HG03520 (cell line): ENCODE measurements at regions not wholly inside any gene's neighbourhood (a gene's known extent, or its start where the extent isn't known, plus 50 kb on each side); places are given as distances from the start of the nearest gene placed in this dataset.
"Not testable (repeated sequence)": the region's sequence is repeated elsewhere in the genome, so short reads cannot be mapped to it uniquely, and the experiment has no call there.

Source experiments
- ATAC-seq: cut with Tn5 transposase; IDR thresholded peaks from one replicate; pipeline ENCODE4 v1.9.1; 2021; ENCODE audit warnings: mild to moderate bottlenecking, moderate library complexity; ENCODE audit not compliant: unreplicated experiment

DNA sequence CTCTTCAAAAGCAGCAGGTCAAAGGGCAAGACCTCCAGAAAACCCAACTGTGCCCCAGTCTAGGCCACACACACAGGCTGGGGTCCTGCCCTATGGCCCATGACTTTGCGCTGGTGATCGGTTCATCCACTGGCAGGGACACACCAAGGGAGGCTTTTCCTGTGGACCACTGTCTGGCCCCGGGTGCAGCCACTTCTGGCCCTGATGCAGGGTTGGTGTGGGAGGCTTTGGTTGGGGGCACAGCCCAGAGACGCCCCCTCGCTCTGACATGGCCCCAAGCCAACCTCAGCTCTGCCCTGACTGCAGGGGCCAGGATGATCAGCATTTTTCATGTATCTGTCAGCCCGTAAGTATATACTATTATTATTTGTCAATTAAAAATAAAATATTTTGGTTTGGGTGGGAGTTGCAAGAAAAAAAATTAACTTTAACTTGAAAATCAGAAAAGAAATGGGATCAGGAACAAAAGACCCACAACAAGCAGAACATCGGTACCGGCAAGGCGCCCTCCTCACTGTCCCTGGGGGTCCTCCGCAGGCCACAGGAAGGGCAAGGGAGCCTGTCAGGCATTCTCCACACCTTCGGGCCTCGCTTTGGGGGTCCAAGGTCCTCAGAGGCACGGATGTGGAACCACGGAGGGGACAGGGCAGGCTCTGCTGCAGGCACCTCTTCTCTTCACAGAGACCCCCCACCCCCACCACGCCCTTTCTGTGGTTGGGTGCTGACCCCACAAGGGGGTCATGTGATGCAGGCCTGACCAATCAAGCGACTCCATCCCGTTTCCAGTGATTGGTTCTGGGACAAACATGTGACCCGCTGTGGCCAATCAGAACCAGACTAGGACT lies 181.5 kb upstream of the SFSWAP start:
- ATAC-seq, result no peak

DNA sequence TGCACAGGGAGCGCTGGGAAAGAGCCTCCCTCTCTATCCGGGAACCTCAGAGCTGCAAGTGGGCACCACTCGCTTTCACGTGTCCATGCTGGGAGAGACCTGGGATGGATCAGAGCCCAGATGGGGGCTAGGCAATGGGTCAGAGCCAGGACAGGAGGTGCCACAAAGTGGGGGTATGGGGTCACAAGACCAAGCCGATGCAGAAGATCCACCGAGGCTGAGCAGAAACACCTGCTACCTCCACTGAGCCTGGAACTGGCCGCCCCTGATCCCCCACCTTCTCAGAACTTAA lies 180.9 kb upstream of the SFSWAP start:
- ATAC-seq, result no peak

DNA sequence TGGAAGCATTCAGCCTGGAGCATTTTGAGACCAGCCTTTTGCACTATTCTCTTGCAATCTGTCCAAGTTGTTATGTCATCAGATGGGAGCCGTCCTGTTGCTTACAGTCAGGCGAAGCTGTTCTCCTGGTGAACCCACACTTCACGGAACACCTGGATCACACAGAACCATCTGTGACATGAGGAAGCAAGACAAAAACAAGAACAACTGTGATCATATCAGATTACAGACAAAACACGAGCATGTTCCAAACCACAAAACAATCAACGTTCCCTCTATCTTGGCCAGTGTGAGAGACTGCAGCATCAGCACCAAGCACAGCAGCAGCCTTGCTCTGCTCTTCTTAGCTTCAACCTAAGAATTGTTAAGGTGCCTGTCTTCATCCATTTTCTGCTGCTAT lies 180.5 kb upstream of the SFSWAP start:
- ATAC-seq, result no peak

DNA sequence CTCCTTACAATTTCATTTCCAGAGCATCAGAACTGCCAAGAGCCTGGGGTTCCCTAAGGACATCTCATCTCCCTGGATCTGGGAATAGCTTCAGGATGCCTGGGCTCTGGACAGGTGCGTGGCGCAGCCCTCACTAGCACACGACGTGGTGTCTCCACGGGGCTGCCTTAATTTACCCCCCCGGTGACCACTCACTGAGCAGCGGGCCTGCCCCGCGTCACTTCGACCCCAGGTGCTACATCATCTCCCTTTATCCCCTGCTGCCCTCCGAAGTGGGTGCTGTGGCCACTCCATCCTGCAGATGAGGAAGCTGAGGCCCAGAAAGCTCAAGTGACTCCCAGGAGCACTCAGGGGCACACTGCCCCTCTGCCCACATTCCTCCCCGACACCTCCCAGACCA lies 177.8 kb upstream of the SFSWAP start:
- ATAC-seq, result no peak

DNA sequence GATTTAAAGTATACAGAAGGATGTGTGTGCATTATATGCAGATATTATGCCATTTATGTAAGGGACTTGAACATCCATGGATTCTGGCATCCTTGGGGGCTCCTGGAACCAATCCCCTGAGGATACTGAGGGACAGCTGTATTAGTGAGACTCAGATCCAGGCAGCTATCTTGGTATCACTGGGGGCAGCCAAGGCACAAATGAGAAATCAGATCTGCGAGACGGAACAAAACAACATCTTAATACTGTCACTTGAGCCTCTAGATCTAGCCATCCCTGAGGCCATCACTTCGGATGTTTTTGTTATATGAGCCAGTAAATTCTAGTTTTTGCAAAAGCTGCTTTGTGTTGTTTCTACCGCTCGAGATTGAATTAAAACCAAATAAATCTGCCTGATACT lies 175.1 kb upstream of the SFSWAP start:
- ATAC-seq, result no peak

DNA sequence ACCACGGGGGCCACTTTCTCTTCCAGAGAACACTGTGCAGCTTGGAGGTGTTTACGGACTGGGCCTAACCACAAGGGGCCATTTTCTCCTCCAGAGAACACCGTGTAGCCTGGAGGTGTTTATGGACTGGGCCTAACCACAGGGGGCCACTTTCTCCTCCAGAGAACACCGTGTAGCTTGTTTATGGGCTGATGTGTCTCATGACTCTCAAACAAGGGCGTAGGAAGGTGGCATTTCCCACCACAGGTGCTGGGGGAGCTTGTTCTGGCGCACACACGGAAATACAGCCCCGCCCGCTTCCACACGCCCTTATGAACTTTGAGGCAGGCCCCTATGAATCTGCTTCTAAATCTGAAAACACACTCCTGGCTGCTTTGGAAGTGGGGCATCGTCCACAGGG lies 174.6 kb upstream of the SFSWAP start:
- ATAC-seq, result no peak

DNA sequence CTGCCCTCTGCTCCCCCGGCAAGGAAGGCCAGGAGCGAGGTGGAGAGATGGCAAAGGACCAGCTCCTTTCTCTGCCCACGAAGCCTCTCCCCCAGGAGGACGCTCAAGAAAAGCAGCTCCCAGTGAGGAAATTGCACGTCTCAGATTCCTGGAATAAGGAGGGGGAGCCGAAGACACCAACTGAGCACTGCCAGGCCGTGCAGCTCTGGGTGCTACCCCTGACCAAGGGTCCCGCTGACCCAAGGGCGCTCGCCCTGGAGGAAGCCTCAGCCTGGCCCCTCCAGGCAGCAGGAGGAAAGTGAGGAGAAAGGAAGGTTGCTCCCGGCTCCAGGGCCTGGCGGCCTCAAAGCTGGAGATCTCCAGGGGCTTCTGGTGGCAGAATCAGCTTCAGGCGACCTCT lies 174.1 kb upstream of the SFSWAP start:
- no peak for ATAC-seq

DNA sequence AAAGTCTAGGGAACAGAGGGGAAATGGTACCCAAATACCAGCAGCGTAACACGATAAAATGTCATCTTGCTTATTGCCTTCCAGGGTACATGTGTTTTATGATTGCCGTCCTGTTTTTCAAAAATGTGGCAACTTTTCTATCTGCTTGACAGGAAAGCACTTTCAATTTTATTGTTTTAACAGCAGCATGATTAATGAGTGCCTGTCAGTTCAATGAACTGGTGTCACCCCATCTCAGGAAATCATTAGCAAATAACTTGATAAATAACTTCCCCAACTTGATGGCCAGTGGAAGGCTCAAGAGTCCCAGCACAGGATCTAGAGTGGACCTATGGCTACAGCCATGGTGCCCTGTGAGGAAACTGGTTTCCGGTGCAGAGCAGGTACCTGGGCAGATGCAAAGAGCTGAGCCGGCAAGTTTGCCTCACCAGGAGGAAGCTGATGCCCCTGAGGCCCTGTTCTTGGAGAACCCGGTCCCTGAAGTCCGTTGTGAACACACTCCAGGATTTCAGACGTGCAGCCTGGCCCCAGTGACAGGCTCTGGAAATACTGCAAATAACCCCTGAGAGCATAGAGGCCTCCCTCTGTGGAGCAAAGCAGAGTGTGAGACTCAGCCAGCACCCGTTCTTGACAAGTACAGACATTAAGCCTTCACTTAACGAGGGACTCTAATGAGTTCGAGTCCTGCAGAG lies 173.5 kb upstream of the SFSWAP start:
- ATAC-seq, result no peak

DNA sequence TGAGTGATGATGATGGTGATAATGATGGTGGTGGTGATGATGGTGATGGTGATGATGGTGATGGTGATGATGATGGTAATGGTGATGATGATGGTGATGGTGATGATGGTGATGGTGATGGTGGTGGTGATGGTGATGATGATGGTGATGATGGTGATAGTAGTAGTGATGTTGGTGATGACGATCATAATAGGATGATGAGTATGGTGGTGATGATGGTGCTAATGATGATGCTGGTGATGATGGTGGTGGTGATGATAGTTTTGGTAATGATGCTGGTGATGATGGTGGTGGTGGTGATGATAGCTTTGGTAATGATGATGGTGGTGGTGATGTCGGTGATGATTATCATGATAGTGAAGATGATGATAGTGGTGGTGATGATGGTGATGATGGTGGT lies 171.5 kb upstream of the SFSWAP start:
- ATAC-seq, result no peak

DNA sequence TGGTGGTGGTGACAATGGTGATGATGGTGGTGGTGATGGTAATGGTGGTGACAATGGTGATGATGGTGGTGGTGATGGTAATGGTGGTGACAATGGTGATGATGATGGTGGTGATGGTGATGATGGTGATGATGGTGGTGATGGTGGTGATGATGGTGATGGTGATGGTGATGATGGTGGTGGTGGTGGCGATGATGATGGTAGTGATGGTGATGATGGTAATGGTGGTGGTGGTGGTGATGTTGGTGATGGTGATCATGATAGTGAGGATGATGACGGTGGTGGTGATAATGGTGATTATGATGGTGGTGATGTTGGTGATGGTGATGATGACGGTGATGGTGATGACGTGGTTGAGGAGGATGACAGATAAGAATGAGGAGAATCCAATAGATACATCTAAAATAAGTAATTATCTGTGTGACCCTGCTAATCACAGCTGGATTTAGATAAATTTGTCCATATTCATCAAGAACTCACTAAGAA lies 170.7 kb upstream of the SFSWAP start:
- no peak for ATAC-seq

DNA sequence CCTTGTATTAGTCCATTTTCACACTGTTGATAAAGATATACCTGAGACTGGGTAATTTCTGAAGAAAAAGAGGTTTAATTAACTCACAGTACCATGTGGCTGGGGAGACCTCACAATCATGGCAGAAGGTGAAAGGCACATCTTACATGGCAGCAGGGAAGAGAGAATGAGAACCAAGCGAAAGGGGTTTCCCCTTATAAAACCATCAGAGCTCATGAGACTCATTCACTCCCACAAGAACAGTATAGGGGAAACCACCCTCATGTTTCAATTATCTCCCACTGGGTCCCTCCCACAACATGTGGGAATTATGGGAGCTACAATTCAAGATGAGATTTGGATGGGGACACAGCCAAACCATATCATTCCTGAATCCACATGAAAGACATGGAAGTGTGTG lies 169.4 kb upstream of the SFSWAP start:
- ATAC-seq, result not testable (repeated sequence)

DNA sequence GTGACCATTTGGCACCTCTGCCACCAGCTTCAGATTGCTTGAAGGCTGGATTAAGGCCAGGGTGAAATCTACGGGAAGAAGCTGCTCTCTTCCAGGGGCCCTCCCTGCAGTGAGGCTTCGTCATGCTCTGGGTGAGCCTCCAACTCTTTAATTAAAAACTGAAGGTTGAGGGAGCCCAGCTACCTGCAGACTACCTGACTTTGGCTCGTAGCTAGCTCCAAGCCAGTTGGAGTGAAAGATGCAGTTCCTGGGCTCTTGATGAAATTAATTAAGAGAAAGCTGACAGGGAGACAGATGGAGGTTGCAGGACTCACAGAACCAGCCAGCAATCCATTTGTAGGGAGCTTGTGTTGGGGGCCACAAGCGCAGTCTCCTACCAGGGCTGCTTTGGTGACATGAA lies 168.5 kb upstream of the SFSWAP start:
- no peak for ATAC-seq

DNA sequence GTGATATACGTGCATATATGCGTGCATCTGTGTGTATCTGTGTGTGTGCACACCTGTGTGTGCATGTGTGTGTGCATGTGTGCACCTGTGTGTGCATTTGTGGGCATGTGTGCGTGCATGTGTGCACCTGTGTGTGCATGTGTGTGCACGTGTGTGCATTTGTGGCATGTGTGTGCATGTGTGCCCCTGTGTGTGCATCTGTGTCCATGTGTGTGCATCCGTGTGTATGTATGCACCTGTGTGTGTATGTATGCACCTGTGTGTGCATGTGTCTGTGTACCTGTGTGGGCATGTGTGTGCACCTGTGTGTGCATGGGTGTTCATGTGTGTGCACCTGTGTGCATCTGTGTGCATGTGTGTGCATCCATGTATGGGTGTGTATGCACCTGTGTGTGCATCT lies 167.8 kb upstream of the SFSWAP start:
- no peak for ATAC-seq

DNA sequence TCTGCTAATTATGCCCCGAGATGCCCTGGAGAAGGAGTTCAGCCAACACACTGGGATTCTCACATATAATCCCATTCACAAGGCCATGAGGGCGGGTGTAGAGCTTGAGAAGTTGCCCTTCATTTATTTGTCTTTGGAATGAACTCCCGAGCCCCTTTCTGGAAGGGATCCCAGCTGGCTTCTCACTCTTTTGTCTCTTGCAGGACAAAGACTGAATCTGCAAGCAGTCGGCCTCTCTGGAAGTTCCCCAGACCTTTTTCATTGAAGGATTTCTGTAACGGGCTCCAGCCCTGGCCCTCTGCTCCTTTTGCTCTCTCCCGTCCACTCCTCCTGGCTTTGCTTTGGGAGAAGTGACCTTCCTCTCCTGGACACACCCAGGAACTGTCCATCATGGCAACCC lies 163.3 kb upstream of the SFSWAP start:
- no peak for ATAC-seq

DNA sequence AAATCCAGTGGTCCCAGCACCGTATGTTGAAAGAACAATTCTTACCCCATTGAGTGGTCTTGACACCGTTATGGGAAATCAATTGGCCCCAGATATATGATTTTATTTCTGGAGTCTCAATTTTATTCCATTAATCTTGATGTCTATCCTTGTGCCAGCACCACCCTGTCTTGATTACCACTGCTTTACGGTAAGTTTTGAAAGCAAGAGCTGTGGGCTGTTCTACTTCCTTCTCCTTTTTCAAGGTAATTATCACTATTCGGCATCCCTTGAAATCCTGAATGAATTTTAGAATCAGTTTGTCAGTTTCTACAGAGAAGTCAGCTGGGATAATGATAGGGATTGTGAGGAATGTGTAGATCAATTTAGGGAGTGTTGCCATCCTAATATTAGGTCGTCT lies 160.8 kb upstream of the SFSWAP start:
- ATAC-seq, result no peak

DNA sequence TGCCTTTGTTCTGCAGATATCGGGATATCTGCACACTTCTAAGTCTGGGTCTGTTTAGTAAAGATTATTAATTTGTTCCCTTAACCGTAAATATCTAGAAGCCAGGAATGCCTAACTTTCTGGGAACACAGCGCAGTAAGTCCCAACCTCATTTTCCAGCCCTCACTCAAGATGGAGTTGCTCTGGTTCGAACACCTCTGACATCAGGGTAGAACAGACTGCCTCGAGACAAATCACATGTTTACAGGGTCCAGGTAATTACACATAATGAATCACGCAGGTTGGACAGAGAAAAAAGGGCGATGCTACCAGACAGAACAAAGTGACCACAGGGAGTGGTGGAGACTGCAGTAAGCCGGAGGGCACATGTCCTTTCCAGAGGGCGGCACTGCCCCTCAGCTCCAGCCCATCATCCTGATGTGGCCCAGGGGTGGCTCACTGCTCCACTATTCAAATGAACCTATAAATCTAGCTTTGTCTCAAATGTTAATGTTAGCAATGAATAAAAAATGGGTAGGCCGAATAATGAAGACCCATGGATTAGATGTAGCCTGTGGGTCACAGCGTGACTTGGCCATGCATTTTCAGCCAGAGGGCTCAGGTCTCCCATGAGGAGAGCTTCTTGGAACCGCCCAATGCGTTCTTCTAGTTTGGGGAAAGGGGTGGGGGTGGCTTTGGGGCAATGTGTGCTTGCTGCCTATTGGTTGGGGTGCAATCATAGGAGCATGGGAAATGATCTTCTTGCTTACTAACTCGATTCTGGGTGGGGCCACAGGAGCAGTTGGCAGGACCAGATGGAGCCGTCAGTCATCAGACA lies 159.0 kb upstream of the SFSWAP start:
- ATAC-seq, result no peak

DNA sequence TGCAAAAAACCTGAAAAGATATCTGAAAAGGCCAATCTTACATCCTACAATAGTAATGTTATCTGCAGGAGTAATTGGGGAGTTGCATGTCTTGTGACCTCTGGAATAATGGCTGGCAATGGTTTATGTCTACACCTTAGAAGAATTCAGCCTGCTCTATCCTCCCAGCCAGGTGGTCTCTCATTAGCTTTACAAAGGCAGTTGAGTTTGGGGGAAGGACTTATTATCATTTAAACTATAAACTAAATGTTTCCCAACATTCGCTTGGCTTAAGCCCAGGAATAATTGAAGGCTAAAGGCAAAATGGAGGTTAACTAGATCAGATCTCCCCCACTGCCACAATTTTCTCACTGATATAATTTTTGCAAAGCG lies 158.4 kb upstream of the SFSWAP start:
- no peak for ATAC-seq

DNA sequence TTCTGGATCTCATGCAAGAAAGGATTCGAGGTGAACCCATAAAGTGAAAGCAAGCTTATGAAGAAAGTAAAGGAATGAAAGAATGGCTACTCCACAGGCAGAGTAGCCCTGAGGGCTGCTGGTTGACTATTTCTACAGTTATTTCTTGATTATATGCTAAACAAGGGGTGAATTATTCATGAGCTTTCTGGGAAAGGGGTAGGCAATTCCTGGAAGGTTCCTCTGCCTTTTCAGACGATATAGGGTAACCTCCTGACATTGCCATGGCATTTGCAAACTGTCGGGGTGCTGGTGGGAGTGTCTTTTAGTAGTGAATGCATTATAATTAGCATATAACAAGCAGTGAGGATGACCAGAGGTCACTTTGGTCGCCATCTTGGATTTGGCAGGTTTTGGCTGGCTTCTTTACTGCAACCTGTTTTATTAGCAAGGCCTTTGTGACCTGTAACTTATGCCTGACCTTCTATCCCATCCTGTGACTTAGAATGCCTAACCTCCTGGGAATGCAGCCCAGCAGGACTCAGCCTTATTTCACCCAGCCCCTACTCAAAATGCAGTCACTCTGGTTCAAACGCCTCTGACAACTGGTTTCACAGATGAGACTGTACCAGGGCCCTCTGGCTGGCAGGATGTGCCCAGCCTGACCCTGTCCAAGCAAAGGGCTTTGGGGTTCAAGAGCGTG lies 157.7 kb upstream of the SFSWAP start:
- no peak for ATAC-seq

DNA sequence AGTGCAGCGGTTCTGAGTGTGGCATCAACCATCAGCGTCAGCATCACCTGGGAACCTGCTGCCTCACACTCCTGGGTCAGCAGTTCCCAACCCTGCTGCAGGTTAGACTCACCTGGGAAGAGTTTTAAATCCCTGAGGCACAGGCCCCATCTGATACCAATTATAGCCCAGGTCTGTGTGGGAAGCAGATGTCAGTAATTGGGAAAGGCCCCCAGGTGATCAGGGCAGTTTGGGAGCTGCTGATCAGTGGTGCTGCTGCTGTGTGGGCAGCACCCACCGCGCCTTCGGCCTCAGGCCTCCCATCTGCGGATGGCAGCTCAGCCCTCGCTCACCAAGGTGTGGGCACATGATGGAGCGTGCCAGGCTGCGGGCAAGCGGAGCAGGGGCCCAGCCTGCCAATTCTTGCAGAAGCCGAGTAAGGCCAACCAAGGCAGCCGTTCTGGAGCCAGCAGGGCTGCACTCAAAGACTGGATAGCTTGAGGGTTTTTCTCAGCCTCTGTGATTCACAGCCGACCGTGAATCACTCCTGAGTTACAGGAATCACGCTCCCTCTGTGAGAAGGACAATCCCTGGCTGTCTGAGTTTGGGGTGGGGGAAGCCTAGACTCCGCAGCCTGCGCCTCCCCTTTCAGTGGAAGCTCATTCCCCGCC lies 155.6 kb upstream of the SFSWAP start:
- no peak for ATAC-seq

DNA sequence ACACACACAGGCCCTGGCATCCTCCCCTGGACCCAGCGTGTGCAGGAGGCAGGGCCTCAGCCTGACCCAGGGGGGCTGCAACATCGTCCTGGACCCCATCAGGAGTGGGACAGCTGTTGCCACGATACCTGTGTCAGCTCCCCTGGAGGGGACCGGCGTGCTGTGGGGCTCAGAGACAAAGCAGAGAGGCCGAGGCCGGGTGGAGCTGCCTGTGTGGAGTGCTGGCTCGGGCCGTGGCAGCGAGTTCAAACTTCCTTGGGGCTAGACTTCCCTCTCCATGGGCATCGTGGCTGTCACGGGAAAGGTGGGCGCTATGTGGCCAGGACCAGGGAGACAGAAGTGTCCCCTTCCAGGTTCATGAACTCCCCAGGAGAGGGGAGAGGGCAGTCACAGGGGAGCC lies 155.0 kb upstream of the SFSWAP start:
- no peak for ATAC-seq
